ENCODE measurements at regions not wholly inside any gene's neighbourhood (a gene's known extent, or its start where the extent isn't known, plus 50 kb on each side); places are given as distances from the start of the nearest gene placed in this dataset.

DNA sequence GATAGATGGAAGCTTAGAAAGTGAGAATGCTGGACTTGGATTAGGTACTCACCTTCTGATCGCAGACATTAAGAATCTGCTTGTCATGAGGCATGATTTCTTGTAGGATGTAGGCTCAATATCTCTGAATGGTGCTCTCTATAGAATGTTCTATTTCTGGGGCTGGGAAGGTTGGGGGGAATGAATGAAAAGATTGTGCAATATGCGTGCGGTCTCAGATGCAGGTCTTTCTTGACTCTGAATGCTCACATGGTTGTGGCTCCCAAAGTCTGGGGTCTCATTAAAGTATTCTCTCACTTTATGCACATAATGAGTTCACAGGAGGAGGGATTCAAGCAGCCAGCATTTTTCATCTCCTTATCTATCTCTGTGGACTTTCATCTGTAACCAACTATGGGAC lies 482.0 kb upstream of the CD180 start:
- H3K4me3 ChIP-seq = no peak overlapping the region
- ATAC-seq = no peak
- DNase-seq = no peak
- H3K36me3 ChIP-seq = no peaks in the 10 kb centered on the region
- intact Hi-C loops (cut with DNase I) = no loop called here
- 99% methylated on average over 3 of the region's 3 CpGs for WGBS, 2 donors
- no peaks in the 10 kb centered on the region for H3K27me3 ChIP-seq
- H3K4me1 ChIP-seq = peaks cover 0 to 10% (median 0%) of the 10 kb centered on the region in 9 donors
- TF ChIP-seq, protein P1, sequence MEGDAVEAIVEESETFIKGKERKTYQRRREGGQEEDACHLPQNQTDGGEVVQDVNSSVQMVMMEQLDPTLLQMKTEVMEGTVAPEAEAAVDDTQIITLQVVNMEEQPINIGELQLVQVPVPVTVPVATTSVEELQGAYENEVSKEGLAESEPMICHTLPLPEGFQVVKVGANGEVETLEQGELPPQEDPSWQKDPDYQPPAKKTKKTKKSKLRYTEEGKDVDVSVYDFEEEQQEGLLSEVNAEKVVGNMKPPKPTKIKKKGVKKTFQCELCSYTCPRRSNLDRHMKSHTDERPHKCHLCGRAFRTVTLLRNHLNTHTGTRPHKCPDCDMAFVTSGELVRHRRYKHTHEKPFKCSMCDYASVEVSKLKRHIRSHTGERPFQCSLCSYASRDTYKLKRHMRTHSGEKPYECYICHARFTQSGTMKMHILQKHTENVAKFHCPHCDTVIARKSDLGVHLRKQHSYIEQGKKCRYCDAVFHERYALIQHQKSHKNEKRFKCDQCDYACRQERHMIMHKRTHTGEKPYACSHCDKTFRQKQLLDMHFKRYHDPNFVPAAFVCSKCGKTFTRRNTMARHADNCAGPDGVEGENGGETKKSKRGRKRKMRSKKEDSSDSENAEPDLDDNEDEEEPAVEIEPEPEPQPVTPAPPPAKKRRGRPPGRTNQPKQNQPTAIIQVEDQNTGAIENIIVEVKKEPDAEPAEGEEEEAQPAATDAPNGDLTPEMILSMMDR (IDR thresholded peaks at IDR 0.05) = no peak
- no peaks in the 10 kb centered on the region for H3K9me3 ChIP-seq
- no peak overlapping the region for H3K27ac ChIP-seq

DNA sequence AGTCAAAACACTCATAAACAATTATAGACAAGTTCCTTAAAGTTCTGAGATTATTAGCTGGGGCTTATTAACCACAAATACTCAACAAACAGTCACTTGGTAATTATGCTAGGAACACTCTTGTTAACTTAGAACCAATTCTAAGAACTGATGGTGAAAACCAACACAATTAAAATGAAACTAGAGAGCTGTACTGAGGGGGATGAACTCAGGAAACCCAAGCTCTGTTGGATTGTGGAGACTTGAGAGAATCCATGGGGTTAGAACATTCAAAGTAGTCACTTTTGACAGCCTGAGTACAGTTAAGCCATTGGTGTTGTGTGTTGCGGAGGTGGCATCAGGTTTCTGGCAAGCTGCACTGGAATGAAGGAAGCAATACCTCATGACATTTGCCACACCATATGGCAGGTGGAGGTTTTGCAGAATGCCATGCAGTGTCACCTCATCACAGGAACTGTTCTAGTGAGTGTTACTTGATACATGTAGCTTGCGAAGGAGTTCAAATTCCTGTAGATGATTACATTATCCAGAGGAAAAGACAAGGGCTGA lies 480.9 kb upstream of the CD180 start:
- H3K9me3 ChIP-seq = no peaks in the 10 kb centered on the region
- H3K36me3 ChIP-seq = no peaks in the 10 kb centered on the region
- TF ChIP-seq, protein P1 (IDR thresholded peaks at IDR 0.05) = no peak
- no peak for ATAC-seq
- H3K27ac ChIP-seq = no peak overlapping the region
- intact Hi-C loops (cut with DNase I) = no loop called here
- no peak for DNase-seq
- 58 to 78% methylated on average over 2 of the region's 2 CpGs for WGBS, 2 donors
- H3K4me3 ChIP-seq = no peak overlapping the region
- peaks cover 0 to 10% (median 0%) of the 10 kb centered on the region in 9 donors for H3K4me1 ChIP-seq
- H3K27me3 ChIP-seq = no peaks in the 10 kb centered on the region

DNA sequence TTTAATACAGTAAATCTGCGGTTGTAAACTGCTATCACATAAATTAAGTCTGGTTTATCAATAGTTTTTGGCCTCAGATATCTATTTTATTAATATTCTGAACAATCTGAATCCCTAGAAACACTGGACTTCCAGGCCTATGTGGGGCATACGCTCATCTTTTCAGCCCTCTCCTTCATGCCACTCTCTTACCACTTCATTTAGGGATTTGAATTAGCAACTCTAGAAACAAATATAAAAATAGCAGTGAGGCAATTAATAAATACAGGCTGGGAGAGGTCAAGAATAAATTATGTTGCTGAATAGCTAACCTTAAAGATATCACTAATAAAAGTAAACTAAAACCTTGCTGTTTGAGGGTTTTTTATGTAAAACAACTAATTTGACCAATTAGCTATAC lies 480.3 kb upstream of the CD180 start:
- Histone ChIP-seq H3K27ac (no peak overlapping the region), H3K36me3 (no peaks in the 10 kb centered on the region), H3K27me3 (no peaks in the 10 kb centered on the region), H3K9me3 (no peaks in the 10 kb centered on the region), H3K4me1 (peaks cover 0 to 10% (median 0%) of the 10 kb centered on the region in 9 donors), H3K4me3 (no peak overlapping the region)
- TF ChIP-seq, protein P1 (IDR thresholded peaks at IDR 0.05) = no peak
- WGBS, 2 donors = 87 to 90% methylated on average over 2 of the region's 2 CpGs
- no peak for ATAC-seq
- intact Hi-C loops (cut with DNase I) = no loop called here
- no peak for DNase-seq

DNA sequence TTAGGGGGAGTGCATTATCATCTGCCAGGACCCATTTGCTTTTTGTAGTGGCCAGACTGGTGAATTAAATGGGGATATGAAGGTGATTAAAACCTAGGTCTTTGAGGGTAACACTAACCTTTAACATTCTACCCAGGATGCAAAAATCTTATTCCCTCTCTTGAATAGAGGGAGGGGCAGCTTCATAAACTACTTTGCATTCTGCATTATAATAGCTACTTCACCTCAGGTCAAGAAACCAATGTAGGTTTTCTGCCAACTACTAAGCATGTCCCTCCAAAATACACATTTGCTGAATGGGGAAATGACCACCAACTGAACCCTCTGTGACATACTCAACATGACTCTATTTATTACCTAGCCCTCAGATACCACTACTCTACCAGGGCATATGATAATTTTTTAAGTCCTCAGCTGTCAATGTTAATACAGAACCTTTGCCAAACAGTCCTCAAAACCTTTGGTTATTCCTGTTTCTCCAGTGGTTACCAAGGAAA lies 477.6 kb upstream of the CD180 start:
- Histone ChIP-seq H3K4me3 (no peak overlapping the region), H3K36me3 (no peaks in the 10 kb centered on the region), H3K27ac (no peak overlapping the region), H3K9me3 (no peaks in the 10 kb centered on the region), H3K27me3 (no peaks in the 10 kb centered on the region), H3K4me1 (peaks cover 0 to 10% (median 0%) of the 10 kb centered on the region in 9 donors)
- TF ChIP-seq, protein P1 (IDR thresholded peaks at IDR 0.05) = no peak
- ATAC-seq (no peak), DNase-seq (no peak)
- intact Hi-C loops (cut with DNase I) = no loop called here

Data from heart right ventricle (tissue), 16 donors.